GM18909 (cell line): ENCODE measurements at regions not wholly inside any gene's neighbourhood (a gene's known extent, or its start where the extent isn't known, plus 50 kb on each side); places are given as distances from the start of the nearest gene placed in this dataset.

ENCODE experiments used
- ATAC-seq: cut with Tn5 transposase; IDR thresholded peaks from one replicate; pipeline ENCODE4 v1.9.1; 2021; ENCODE audit warnings: mild to moderate bottlenecking; ENCODE audit not compliant: unreplicated experiment, poor library complexity

GRCh38 chr11:81932303-81932702 is 801.4 kb downstream of the FAM181B start:
- ATAC-seq, result no peak

DNA sequence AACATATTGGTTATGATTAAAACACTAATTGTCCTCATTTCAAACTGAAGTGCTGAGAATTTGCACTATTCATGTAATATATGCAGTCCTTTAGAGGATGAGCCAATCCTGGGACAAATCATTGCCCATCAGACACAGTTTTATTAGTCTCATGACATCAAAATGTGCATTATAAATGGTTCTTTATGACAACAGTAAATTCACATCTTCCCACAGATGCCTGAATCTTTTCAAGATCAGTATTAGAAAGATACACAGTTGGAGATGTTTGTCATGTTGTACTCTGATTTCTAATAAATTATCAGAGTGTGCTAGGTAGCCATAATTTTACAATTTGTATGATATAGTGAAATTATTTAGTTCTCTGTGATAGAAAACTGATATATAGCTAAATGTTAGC is 813.5 kb downstream of the FAM181B start:
- no peak for ATAC-seq

GRCh38 chr11:81916451-81916850 is 817.2 kb downstream of the FAM181B start:
- no peak for ATAC-seq

- ATAC-seq, result no peak
These were observed 818.6 kb downstream of the FAM181B start for GRCh38 chr11:81915045-81915444.

- no peak for ATAC-seq
These were observed 819.9 kb downstream of the FAM181B start for GRCh38 chr11:81913793-81914192.

DNA sequence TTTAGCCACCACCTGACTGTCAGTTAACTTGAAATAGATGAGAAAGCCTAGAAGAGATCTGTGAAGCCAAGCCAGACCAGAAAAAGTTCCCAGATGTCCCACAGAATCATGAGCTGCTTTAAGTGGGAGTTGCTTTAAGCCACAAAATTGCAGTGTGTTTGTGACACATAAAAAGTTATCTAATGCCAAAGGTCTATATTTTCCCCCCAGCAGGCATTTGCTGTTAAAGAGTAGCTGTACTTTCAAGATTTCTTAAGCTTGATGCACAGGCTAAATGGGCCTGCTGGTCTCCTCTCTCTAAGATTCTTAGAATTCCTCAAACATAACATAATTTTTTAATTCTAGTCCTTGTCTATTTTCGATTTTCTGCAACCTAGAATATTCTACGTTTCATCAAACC is 825.7 kb downstream of the FAM181B start:
- ATAC-seq, result no peak

DNA sequence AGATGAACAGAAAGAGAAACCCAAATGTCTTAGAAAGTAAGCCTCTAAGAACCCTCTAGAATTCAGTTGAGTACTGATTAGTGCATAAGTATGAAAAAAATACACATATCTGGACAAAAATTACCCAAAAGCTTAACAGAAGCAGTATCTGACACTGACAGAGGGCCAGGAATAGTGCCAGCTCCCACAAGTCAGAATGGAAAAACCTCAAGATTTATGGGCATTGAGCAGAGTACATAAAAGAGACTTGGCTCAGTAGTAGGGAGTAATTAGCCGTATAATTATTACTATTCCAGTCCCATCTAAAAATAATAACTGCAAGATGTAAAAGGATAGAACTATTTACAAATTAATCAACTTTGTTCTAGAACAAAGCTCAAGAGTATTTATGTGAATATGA is 834.5 kb downstream of the FAM181B start:
- no peak for ATAC-seq

GRCh38 chr11:81897639-81898038 is 836.0 kb downstream of the FAM181B start:
- ATAC-seq, result no peak

- ATAC-seq, result no peak
These were observed 838.4 kb downstream of the FAM181B start for GRCh38 chr11:81895258-81895657.

DNA sequence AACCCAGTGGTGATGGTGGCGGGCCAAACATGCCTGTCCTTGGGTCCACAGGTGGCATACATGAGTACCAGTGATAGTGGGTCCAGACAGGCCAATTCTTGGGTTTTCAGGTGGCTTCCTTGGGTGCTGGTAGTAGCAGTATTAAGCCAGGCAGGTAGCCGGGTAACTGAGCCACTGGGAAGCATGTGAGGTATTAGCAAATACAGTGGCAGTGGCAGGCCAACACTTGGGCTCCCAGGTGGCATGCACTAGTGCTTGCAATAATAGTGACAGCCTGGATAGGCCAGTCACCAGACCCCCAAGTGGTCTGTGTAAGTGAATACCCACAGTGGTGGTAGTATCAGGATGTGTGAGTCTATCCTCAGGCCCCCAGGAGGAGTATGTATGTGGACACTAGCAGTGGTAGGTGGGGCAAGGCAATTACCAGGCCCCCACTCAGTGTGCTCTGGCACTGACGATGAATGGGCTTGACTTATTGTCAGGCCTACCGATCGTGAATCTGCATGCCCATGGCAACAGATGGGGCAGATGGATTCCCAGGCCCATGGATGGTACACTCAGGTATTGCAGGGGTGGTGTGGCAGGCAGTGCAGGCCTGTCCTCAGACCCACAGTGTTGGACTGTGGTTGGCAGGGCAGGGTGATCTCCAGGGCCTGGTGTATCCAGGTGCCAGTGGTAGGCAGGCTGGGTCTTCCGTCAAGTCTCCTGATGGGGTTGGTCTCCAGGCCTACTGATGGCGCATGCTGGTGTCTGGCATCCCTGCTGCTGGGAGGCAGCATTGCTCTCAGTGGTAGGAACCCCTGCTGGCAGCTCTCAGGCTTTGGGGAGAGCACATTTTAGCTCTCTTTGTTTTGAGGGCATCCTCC is 840.7 kb downstream of the FAM181B start:
- ATAC-seq, result no peak

- ATAC-seq, result no peak
These were observed 845.3 kb downstream of the FAM181B start for GRCh38 chr11:81888391-81888790.

DNA sequence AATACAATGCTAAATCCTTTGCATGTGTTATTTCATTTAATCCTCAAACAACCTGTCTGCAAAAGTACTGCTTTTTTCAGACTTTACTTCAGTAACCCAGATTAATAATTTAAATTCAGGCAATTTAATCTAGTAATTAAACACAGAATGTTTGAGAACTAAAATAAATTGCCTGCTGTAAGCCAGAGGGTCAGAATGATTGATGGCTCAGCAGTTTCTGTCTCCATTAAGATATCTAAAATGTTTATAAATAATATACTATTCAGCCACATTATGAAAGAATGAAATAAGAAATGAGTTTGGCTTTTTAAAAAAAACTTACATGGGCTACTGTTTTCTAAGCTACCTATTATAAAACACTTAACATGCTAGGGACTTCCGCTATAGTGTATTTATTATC is 846.0 kb downstream of the FAM181B start:
- no peak for ATAC-seq

GRCh38 chr11:81886406-81887075 is 847.1 kb downstream of the FAM181B start:
- no peak for ATAC-seq

- ATAC-seq, result no peak
These were observed 859.0 kb downstream of the FAM181B start for GRCh38 chr11:81874635-81875034.

DNA sequence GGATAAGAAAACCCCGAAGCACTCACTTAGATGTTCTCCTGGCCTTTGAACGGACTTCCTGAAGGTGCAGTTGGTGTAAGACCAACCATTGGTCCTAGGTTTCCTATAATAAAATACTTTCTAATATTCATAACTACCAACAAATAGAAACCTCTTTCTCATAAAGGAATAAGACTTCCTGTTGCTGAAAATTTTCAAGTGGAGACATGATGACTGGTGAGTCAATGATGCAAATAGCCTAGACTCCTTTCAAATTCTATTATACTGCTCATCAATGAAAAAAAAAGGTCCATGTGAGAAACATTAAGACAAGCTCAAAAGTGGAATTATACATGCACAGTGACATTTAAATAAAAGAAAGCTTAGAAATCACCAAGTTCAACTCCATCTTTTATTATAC is 862.8 kb downstream of the FAM181B start:
- no peak for ATAC-seq

DNA sequence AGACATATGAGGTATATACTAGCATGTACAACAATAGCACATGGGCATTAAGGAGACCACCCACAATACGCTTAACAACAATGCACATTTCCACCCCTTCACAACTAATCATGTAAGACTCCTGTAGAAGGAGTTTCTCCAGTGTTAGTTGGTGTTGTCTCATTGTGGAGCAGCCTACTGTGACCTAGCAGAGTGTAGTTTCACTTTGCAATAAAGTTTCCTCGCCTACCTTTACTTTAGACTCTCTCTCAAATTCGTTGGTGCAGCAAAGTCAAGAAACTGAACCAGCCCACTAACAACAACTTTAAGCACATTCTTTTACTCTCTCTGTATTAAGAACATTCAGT is 863.6 kb downstream of the FAM181B start:
- peak; percentile 70 for ATAC-seq

DNA sequence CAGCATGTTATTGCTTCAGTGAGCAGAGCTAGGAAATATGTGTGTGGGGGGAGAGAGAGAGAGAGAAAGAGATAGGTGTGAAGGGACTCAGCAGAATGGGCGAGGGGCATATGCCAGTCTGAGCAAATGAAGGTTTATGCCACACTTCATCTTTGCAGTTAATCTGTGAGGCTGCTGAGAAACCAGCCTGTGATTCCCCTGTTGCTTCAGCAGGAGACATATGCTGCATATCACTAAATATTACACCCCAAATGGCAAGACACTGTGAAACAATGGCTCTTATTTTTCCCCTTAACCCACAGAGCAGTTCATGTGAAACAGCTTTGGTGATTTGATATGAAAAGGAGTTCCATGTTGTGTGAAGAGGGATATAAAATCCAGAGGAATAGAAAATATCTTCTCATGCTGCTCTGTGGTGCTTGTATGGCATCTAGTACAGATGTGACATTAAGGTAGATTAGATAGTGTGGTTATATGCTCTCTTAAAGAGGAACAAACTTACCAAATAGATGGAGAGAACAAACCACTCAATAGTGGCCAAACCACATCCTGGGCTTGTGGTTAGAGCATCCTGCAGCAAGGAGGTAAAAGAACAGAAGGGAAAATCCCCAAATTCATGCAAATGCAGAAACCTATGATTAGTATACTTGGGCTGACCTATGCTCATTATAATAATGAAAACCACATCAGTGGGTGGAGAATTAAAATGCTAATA is 864.2 kb downstream of the FAM181B start:
- peak; percentile 94 for ATAC-seq

GRCh38 chr11:81866896-81867295 is 866.8 kb downstream of the FAM181B start:
- no peak for ATAC-seq

DNA sequence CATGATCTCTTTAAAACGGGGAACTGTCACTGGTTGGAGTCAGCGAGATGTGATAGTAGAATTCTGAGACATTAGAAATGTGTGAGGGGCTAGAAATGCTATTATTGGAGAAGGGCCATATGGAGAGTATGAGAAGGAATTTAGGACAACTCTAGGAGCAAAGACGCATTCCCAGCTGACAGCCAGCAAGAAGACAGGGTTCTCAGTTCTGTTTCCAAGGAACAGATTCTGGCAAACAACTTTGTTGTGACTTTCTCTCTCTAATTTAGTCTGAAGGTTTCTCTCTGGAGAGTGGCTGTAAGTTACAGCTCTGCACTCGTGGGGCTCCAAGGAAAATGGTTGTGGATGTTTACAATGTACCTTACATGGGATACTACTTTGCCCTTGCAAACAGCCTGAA is 876.3 kb downstream of the FAM181B start:
- ATAC-seq, result no peak

DNA sequence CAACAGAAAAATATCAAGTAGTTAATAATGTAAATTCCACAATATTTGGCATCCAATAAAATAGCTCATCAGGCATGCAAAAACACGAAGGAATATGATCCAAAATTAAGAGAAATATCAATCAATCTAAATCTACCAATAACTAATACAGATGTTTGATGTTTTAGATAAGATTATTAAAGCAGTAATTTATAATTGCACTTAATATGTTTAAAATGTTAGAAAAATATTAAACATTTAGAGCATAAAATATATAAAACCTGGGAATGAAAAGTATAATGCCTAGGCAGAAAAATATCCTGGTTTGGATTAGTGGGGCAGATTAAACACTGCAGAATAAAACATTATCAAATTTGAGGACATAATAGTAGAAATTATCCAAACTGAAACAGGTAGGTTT is 879.9 kb downstream of the FAM181B start:
- no peak for ATAC-seq

- no peak for ATAC-seq
These were observed 880.8 kb downstream of the FAM181B start for GRCh38 chr11:81852896-81853295.
